Osteocyte (in vitro differentiated cells): ENCODE measurements at regions not wholly inside any gene's neighbourhood (a gene's known extent, or its start where the extent isn't known, plus 50 kb on each side); places are given as distances from the start of the nearest gene placed in this dataset.

Experiments used
- DNase-seq: peaks from one replicate; pipeline ENCODE4 v3.0.0; 2021; ENCODE audit warnings: mixed read lengths; ENCODE audit not compliant: unreplicated experiment; ENCODE audit errors: extremely low spot score
- H3K27ac Mint-ChIP-seq: one replicate; pipeline ENCODE4 v1.8.0; 2021; ENCODE audit warnings: mild to moderate bottlenecking, mixed read lengths; ENCODE audit not compliant: unreplicated experiment
- H3K27me3 Mint-ChIP-seq: one replicate; pipeline ENCODE4 v1.8.0; 2021; ENCODE audit warnings: mixed read lengths; ENCODE audit not compliant: unreplicated experiment
- H3K36me3 Mint-ChIP-seq: one replicate; pipeline ENCODE4 v1.8.0; 2021; ENCODE audit warnings: mixed read lengths; ENCODE audit not compliant: unreplicated experiment
- H3K4me1 Mint-ChIP-seq: one replicate; pipeline ENCODE4 v1.8.0; 2021; ENCODE audit warnings: mixed read lengths; ENCODE audit not compliant: unreplicated experiment
- H3K4me3 Mint-ChIP-seq: one replicate; pipeline ENCODE4 v1.8.0; 2021; ENCODE audit warnings: mild to moderate bottlenecking, moderate library complexity, mixed read lengths; ENCODE audit not compliant: unreplicated experiment
- H3K9me3 Mint-ChIP-seq: one replicate; pipeline ENCODE4 v1.8.0; 2021; ENCODE audit warnings: mixed read lengths; ENCODE audit not compliant: unreplicated experiment
- CTCF ChIP-seq: fragments of 200-600 bp; sonication (generic); IDR thresholded peaks from 2 replicates; pipeline ENCODE4 v1.5.0; 2021; ENCODE audit warnings: antibody characterized with exemption, mild to moderate bottlenecking, moderate library complexity

GRCh38 chr18:22024924-22025323 lies 144.5 kb upstream of the GATA6 start:
- Mint-ChIP-seq H3K4me1 (no peaks in the 10 kb centered on the region), H3K4me3 (no peak overlapping the region), H3K9me3 (no peaks in the 10 kb centered on the region), H3K36me3 (no peaks in the 10 kb centered on the region), H3K27ac (no peak overlapping the region), H3K27me3 (peaks cover 6% of the 10 kb centered on the region)
- TF ChIP-seq CTCF: no peak
- DNase-seq: no peak

GRCh38 chr18:22026362-22026761 lies 143.0 kb upstream of the GATA6 start:
- DNase-seq: no peak
- H3K4me1 Mint-ChIP-seq: no peaks in the 10 kb centered on the region
- H3K27ac Mint-ChIP-seq: no peak overlapping the region
- TF ChIP-seq CTCF: no peak
- H3K36me3 Mint-ChIP-seq: no peaks in the 10 kb centered on the region
- H3K9me3 Mint-ChIP-seq: no peaks in the 10 kb centered on the region
- H3K4me3 Mint-ChIP-seq: no peak overlapping the region
- peaks cover 9% of the 10 kb centered on the region for H3K27me3 Mint-ChIP-seq

GRCh38 chr18:22026889-22027288 lies 142.5 kb upstream of the GATA6 start:
- Mint-ChIP-seq H3K27ac (no peak overlapping the region), H3K4me3 (no peak overlapping the region), H3K4me1 (no peaks in the 10 kb centered on the region), H3K36me3 (no peaks in the 10 kb centered on the region), H3K9me3 (no peaks in the 10 kb centered on the region), H3K27me3 (peaks cover 9% of the 10 kb centered on the region)
- TF ChIP-seq CTCF: no peak
- no peak for DNase-seq

GRCh38 chr18:22031611-22032010 lies 137.8 kb upstream of the GATA6 start:
- H3K9me3 Mint-ChIP-seq: no peaks in the 10 kb centered on the region
- no peak for TF ChIP-seq CTCF

GRCh38 chr18:22032392-22032961 lies 136.9 kb upstream of the GATA6 start:
- no peak overlapping the region for H3K4me3 Mint-ChIP-seq
- TF ChIP-seq CTCF: no peak
- DNase-seq: no peak
- no peaks in the 10 kb centered on the region for H3K9me3 Mint-ChIP-seq
- no peaks in the 10 kb centered on the region for H3K4me1 Mint-ChIP-seq
- H3K36me3 Mint-ChIP-seq: no peaks in the 10 kb centered on the region
- H3K27ac Mint-ChIP-seq: no peak overlapping the region
- H3K27me3 Mint-ChIP-seq: peaks cover 11% of the 10 kb centered on the region

More at GRCh38 chr18:22031611-22032010, 137.8 kb upstream of the GATA6 start:
- Mint-ChIP-seq H3K36me3 (no peaks in the 10 kb centered on the region), H3K4me1 (no peaks in the 10 kb centered on the region), H3K27ac (no peak overlapping the region), H3K27me3 (peaks cover 11% of the 10 kb centered on the region), H3K4me3 (no peak overlapping the region)
- DNase-seq: no peak
